IPS-NIHi11 (cell line): ENCODE measurements at regions not wholly inside any gene's neighbourhood (a gene's known extent, or its start where the extent isn't known, plus 50 kb on each side); places are given as distances from the start of the nearest gene placed in this dataset.

Experiments
- DNase-seq: peaks from one replicate; pipeline ENCODE4 v3.0.0; 2012; ENCODE audit warnings: mixed read lengths, low spot score

- no peak for DNase-seq
These were observed 84.3 kb downstream of the GATA6 start for GRCh38 chr18:22253676-22254075.

GRCh38 chr18:22253156-22253555, 83.8 kb downstream of the GATA6 start:
- DNase-seq, result no peak
